Stomach (tissue), 8 donors: ENCODE measurements at regions not wholly inside any gene's neighbourhood (a gene's known extent, or its start where the extent isn't known, plus 50 kb on each side); places are given as distances from the start of the nearest gene placed in this dataset.

Experiments
- DNase-seq, 2 donors: peaks; one replicate each; pipeline versions ENCODE4 v3.0.0 to v3.0.0-alpha.2; 2013 to 2019
- H3K27ac ChIP-seq, 5 donors: fragments of 200-600 bp in 4 of 5; sonication (generic) in 4 of 5; one replicate each; pipeline ENCODE4 v1.5.1; 2013 to 2019; ENCODE audit warnings: mild to moderate bottlenecking in 1 of 5, moderate library complexity in 1 of 5
- H3K27me3 ChIP-seq, 3 donors: fragments of 200-600 bp; sonication (generic); one replicate each; pipeline ENCODE4 v1.5.1; 2017 to 2019; ENCODE audit warnings: mixed run types in 1 of 3
- H3K36me3 ChIP-seq, 4 donors: fragments of 200-600 bp; sonication (generic); 1 replicate in 3 of 4; 2 replicates in 1 of 4; pipeline ENCODE4 v1.5.1; 2016 to 2019
- H3K4me1 ChIP-seq, 4 donors: fragments of 200-600 bp; sonication (generic); one replicate each; pipeline ENCODE4 v1.5.1; 2016 to 2019
- H3K4me3 ChIP-seq, 4 donors: fragments of 200-600 bp; sonication (generic) in 3 of 4; one replicate each; pipeline ENCODE4 v1.5.1; 2016 to 2019; ENCODE audit warnings: mild to moderate bottlenecking in 1 of 4
- H3K9me3 ChIP-seq, 4 donors: fragments of 200-600 bp; sonication (generic); one replicate each; pipeline ENCODE4 v1.5.1; 2016 to 2019
- EP300 ChIP-seq: sonication (generic); formaldehyde crosslinking; IDR thresholded peaks from one replicate; pipeline ENCODE4 v1.6.1; 2017; ENCODE audit warnings: antibody characterized with exemption
- POLR2A ChIP-seq, 4 donors: fragments of 450-650 bp; IDR thresholded peaks; one replicate each; pipeline ENCODE4 v1.6.1; 2016; ENCODE audit warnings: antibody characterized with exemption in 4 of 4, control low read depth in 2 of 4, mild to moderate bottlenecking in 1 of 4, moderate library complexity in 1 of 4
- POLR2AphosphoS5 ChIP-seq, 3 donors: sonication (generic); formaldehyde crosslinking; IDR thresholded peaks; one replicate each; pipeline ENCODE4 v1.6.1; 2016; ENCODE audit warnings: antibody characterized with exemption in 3 of 3
- WGBS, 5 donors: extraction: QIAGEN DNeasy Blood & Tissue Kit in 3 of 5; methylation state at CpG; one replicate each; pipeline versions ENCODE4 v1.1.5 to v1.1.7; 2013 to 2018; 5-methylcytosine and 5-hydroxymethylcytosine counted together
- intact Hi-C: fragments of 100-400 bp; cut with DNase I; formaldehyde crosslinking; loops from one replicate; pipeline ENCODE4 v1.15.1; 2023; ENCODE audit warnings: low total_unique reads
- TF ChIP-seq, protein P1 (sequence below), 7 experiments: fragments of 450-650 bp in 4 of 7; fragments of 200-600 bp in 3 of 7; sonication (generic) in 3 of 7; IDR thresholded peaks; one replicate each; pipeline ENCODE4 v1.5.1; 2016 to 2019; ENCODE audit warnings: antibody characterized with exemption in 7 of 7, control low read depth in 2 of 7, mild to moderate bottlenecking in 1 of 7
- donor health status: healthy with polysubstance abuse.
- donor health status: Bipolar disorder and iron deficiency.
- donor health status: healthy.

DNA sequence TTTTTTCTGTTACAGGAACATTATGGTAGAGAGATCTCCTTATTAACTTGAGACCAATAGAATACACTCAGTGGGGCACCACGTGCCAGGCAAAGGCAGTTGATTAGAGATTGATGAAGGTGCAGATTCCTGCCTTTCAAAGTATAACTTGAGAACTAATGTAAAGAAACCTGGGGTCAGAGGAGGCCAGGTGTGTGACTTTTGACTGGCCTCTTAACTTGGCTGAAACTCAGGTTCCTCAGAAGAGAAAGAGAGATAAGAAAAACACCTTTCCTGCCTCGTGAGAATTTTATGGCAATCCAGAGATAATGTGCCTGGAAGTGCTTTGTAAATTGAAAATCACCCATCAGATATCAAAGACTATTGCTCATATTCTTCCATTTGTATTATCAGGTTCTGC is 110.7 kb upstream of the GZMB start:
- 21 to 33% (median 24%) methylated on average over 2 of the region's 2 CpGs for WGBS, 5 donors
- intact Hi-C loops, result no loop called here
- Histone ChIP-seq H3K9me3 (peaks cover 0 to 10% (median 0%) of the 10 kb centered on the region in 4 donors), H3K36me3 (no peaks in the 10 kb centered on the region), H3K27me3 (no peaks in the 10 kb centered on the region), H3K4me3 (no peak overlapping the region), H3K4me1 (no peaks in the 10 kb centered on the region), H3K27ac (no peak overlapping the region)
- DNase-seq, result no peak
- no peak for TF ChIP-seq POLR2AphosphoS5 (IDR thresholded peaks at IDR 0.05)
- TF ChIP-seq, protein P1, sequence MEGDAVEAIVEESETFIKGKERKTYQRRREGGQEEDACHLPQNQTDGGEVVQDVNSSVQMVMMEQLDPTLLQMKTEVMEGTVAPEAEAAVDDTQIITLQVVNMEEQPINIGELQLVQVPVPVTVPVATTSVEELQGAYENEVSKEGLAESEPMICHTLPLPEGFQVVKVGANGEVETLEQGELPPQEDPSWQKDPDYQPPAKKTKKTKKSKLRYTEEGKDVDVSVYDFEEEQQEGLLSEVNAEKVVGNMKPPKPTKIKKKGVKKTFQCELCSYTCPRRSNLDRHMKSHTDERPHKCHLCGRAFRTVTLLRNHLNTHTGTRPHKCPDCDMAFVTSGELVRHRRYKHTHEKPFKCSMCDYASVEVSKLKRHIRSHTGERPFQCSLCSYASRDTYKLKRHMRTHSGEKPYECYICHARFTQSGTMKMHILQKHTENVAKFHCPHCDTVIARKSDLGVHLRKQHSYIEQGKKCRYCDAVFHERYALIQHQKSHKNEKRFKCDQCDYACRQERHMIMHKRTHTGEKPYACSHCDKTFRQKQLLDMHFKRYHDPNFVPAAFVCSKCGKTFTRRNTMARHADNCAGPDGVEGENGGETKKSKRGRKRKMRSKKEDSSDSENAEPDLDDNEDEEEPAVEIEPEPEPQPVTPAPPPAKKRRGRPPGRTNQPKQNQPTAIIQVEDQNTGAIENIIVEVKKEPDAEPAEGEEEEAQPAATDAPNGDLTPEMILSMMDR (IDR thresholded peaks at IDR 0.05), result no peak
- TF ChIP-seq POLR2A (IDR thresholded peaks at IDR 0.05), result no peak
- TF ChIP-seq EP300, result no peak

DNA sequence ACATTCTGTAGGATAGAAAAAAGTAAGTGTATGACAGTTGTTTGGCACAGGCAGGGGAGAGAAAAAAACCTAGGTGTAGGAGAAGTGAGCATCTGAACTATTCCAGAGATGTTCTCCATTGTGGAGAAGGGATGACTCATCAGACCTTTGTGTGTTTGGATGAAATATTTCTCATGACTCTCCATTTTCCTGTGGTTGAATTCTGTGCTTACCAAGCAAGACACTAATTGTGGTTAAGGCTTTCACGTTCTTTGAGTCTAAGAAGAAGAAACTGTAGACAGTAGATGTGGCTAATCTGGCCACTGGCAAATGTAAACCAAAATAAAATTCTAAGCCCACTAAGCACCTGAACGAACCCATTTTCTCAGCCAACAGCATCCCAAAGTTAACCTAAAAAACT is 107.9 kb upstream of the GZMB start:
- TF ChIP-seq EP300 (no peak), POLR2AphosphoS5 (IDR thresholded peaks at IDR 0.05) (no peak), POLR2A (IDR thresholded peaks at IDR 0.05) (no peak)
- TF ChIP-seq, protein P1 (IDR thresholded peaks at IDR 0.05), result no peak
- no peaks in the 10 kb centered on the region for H3K36me3 ChIP-seq
- 69 to 74% (median 71%) methylated on average over 2 of the region's 2 CpGs for WGBS, 5 donors
- H3K27ac ChIP-seq, result no peak overlapping the region
- H3K27me3 ChIP-seq, result no peaks in the 10 kb centered on the region
- intact Hi-C loops, result no loop called here
- no peak for DNase-seq
- no peaks in the 10 kb centered on the region for H3K4me1 ChIP-seq
- no peak overlapping the region for H3K4me3 ChIP-seq
- no peaks in the 10 kb centered on the region for H3K9me3 ChIP-seq

DNA sequence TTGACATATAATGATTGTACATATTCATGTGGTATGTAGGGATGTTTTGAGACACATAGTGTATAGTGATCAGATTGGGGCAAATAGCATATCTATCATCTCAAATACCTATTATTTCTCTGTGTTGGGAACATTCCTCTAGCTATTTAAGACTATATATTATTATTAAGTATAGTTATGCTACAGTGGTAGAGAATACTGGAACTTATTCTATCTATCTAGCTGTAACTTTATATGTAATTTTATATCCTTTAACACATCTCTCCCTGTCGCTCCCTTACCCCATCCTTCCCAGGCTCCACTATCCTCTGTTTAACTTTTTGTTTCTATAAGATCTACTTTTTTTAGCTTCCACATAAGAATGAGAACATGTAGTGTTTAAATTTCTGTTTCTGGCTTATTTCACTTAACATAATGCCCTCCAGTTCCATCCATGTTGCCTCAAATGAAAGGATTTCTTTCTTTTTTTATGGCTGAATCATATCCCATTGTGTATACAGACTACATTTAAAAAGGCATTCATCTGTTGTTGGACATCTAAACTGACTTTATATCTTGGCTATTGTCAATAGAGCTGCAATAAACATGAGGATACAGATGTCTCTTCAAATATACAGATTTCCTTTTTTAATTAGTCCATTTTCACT is 102.1 kb upstream of the GZMB start:
- no peak overlapping the region for H3K27ac ChIP-seq
- H3K27me3 ChIP-seq, result no peaks in the 10 kb centered on the region
- intact Hi-C loops, result loop anchor here (10.0 kb wide), 1 partner anchor 419 kb away; no protein-coding TSS in a partner anchor
- no peak overlapping the region for H3K4me3 ChIP-seq
- H3K4me1 ChIP-seq, result no peaks in the 10 kb centered on the region
- no peaks in the 10 kb centered on the region for H3K36me3 ChIP-seq
- 0 to 72% (median 56%) methylated on average over 1 of the region's 1 CpG for WGBS, 5 donors
- no peak for TF ChIP-seq POLR2A (IDR thresholded peaks at IDR 0.05)
- TF ChIP-seq EP300, result no peak
- no peak for TF ChIP-seq POLR2AphosphoS5 (IDR thresholded peaks at IDR 0.05)
- TF ChIP-seq, protein P1 (IDR thresholded peaks at IDR 0.05), result no peak
- H3K9me3 ChIP-seq, result no peaks in the 10 kb centered on the region
- no peak for DNase-seq

DNA sequence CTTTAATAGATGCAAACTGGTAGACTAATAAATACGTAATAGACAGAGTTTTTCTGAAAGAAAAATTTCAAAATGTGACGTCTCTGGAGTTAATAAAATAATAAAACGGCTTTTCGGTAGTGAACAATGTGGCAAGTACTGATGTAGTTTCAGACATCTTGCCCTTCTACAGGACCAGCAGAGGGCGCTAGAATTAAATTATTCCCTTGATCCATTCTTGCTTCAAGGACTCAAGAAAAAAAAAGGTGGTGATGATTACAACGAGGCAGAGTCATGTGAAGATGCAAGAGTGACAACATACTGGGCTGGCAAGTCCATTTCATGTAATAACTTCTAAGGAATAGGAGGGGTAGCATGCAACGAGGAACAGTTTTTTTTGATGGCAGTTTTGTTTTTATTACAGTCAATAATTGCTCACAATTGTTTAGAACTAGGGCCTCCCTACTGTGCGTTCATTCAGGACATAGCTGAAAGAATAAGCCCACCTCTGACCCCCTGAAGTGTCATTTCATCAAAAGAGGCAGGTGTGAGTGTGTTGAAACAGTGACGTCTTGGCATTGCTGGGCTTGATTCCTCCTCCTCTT is 101.0 kb upstream of the GZMB start:
- H3K36me3 ChIP-seq, result no peaks in the 10 kb centered on the region
- WGBS, 5 donors, result 26 to 30% (median 26%) methylated on average over 9 of the region's 9 CpGs
- intact Hi-C loops, result loop anchor here (10.0 kb wide), 1 partner anchor 420 kb away; no protein-coding TSS in a partner anchor
- no peak overlapping the region for H3K4me3 ChIP-seq
- H3K4me1 ChIP-seq, result no peaks in the 10 kb centered on the region
- H3K9me3 ChIP-seq, result no peaks in the 10 kb centered on the region
- H3K27me3 ChIP-seq, result no peaks in the 10 kb centered on the region
- DNase-seq, result peak; percentile 30 to 84
- TF ChIP-seq, protein P1 (IDR thresholded peaks at IDR 0.05), result peak in 5 of 7 experiments; percentile 47 to 70 (median 60)
- TF ChIP-seq EP300, result no peak
- TF ChIP-seq POLR2A (IDR thresholded peaks at IDR 0.05), result no peak
- no peak for TF ChIP-seq POLR2AphosphoS5 (IDR thresholded peaks at IDR 0.05)
- no peak overlapping the region for H3K27ac ChIP-seq
